Adrenal gland (tissue), 9 donors: ENCODE measurements at regions not wholly inside any gene's neighbourhood (a gene's known extent, or its start where the extent isn't known, plus 50 kb on each side); places are given as distances from the start of the nearest gene placed in this dataset.

Experiments used
- DNase-seq, 7 donors: peaks; one replicate each; pipeline ENCODE4 v3.0.0-alpha.2; 2019 to 2020
- H3K27ac ChIP-seq, 5 donors: fragments of 200-600 bp; sonication (generic) in 4 of 5; 1 replicate in 3 of 5; 2 replicates in 2 of 5; pipeline versions ENCODE4 v1.5.1 to v1.8.0; 2016 to 2020; ENCODE audit warnings: mild to moderate bottlenecking in 1 of 5
- H3K27me3 ChIP-seq: fragments of 200-600 bp; 2 replicates; pipeline ENCODE4 v1.8.0; 2021
- H3K36me3 ChIP-seq, 2 donors: fragments of 200-600 bp; replicated peaks in 1 of 2; 1 replicate in 1 of 2; 2 replicates in 1 of 2; pipeline versions ENCODE4 v1.5.1 to v1.8.0; 2018 to 2022
- H3K4me1 ChIP-seq, 2 donors: fragments of 200-600 bp; replicated peaks in 1 of 2; 1 replicate in 1 of 2; 2 replicates in 1 of 2; pipeline versions ENCODE4 v1.5.1 to v1.8.0; 2018 to 2021
- H3K4me3 ChIP-seq, 4 donors: fragments of 200-600 bp; sonication (generic) in 3 of 4; one replicate each; pipeline ENCODE4 v1.5.1; 2016 to 2018
- H3K9me3 ChIP-seq, 3 donors: fragments of 200-600 bp; sonication (generic) in 1 of 3; replicated peaks in 1 of 3; 1 replicate in 2 of 3; 2 replicates in 1 of 3; pipeline versions ENCODE4 v1.5.1 to v1.8.0; 2016 to 2021
- CTCF ChIP-seq, 6 experiments: fragments of 450-650 bp in 4 of 6; fragments of 200-600 bp in 2 of 6; sonication (generic) in 1 of 6; IDR thresholded peaks; 1 replicate in 5 of 6; 2 replicates in 1 of 6; pipeline versions ENCODE4 v1.5.1 to v1.8.0; 2016 to 2021; ENCODE audit warnings: antibody characterized with exemption in 6 of 6, mild to moderate bottlenecking in 2 of 6, moderate library complexity in 1 of 6
- POLR2A ChIP-seq, 2 donors: fragments of 450-650 bp; IDR thresholded peaks; one replicate each; pipeline ENCODE4 v1.6.1; 2017; ENCODE audit warnings: antibody characterized with exemption in 2 of 2, mild to moderate bottlenecking in 2 of 2, moderate library complexity in 1 of 2
- WGBS, 4 donors: extraction: QIAGEN DNeasy Blood & Tissue Kit in 2 of 4; methylation state at CpG; one replicate each; pipeline versions ENCODE4 v1.1.5 to v1.1.7; 2013 to 2017; 5-methylcytosine and 5-hydroxymethylcytosine counted together
- intact Hi-C, 2 donors: fragments of 100-400 bp; cut with DNase I; formaldehyde crosslinking; loops; one replicate each; pipeline versions ENCODE4 v1.14.1 to v1.15.0; 2022 to 2023
- donor health status: healthy with polysubstance abuse.
- donor health status: Bipolar disorder and iron deficiency.
- donor health status: DM: yes; HTN: yes; CAD: no.
- donor health status: DM: no; HTN: no; CAD: no.
- donor health status: DM: no; HTN: no; CAD: no.

- 34 to 63% (median 50%) methylated on average over 2 of the region's 2 CpGs for WGBS, 4 donors
- no peak for TF ChIP-seq POLR2A (IDR thresholded peaks at IDR 0.05)
- TF ChIP-seq CTCF (IDR thresholded peaks at IDR 0.05): no peak
These were observed 382.6 kb downstream of the CDH2 start for GRCh38 chr18:27794181-27794926.

GRCh38 chr18:27793013-27793785 lies 383.7 kb downstream of the CDH2 start:
- DNase-seq: no peak
- Histone ChIP-seq H3K4me1 (no peaks in the 10 kb centered on the region), H3K4me3 (no peak overlapping the region), H3K27ac (no peak overlapping the region), H3K27me3 (no peaks in the 10 kb centered on the region), H3K9me3 (peaks cover 0 to 7% (median 0%) of the 10 kb centered on the region in 3 donors), H3K36me3 (no peaks in the 10 kb centered on the region)
- TF ChIP-seq CTCF (IDR thresholded peaks at IDR 0.05) (no peak), POLR2A (IDR thresholded peaks at IDR 0.05) (no peak)
- intact Hi-C loops: no loop called here
- WGBS, 4 donors: 83 to 87% (median 84%) methylated on average over 7 of the region's 7 CpGs

More at GRCh38 chr18:27794181-27794926, 382.6 kb downstream of the CDH2 start:
- Histone ChIP-seq H3K27ac (no peak overlapping the region), H3K36me3 (no peaks in the 10 kb centered on the region), H3K4me1 (no peaks in the 10 kb centered on the region), H3K4me3 (no peak overlapping the region), H3K27me3 (no peaks in the 10 kb centered on the region), H3K9me3 (peaks cover 0 to 7% (median 0%) of the 10 kb centered on the region in 3 donors)
- DNase-seq: no peak
- intact Hi-C loops: no loop called here

- Histone ChIP-seq H3K4me1 (no peaks in the 10 kb centered on the region), H3K4me3 (no peak overlapping the region), H3K9me3 (peaks cover 0 to 7% (median 0%) of the 10 kb centered on the region in 3 donors), H3K27ac (no peak overlapping the region), H3K27me3 (peaks cover 6% of the 10 kb centered on the region), H3K36me3 (no peaks in the 10 kb centered on the region)
- 85 to 100% (median 94%) methylated on average over 1 of the region's 1 CpG for WGBS, 4 donors
- DNase-seq: no peak
- TF ChIP-seq POLR2A (IDR thresholded peaks at IDR 0.05): no peak
- no peak for TF ChIP-seq CTCF (IDR thresholded peaks at IDR 0.05)
- intact Hi-C loops: no loop called here
These were observed 387.5 kb downstream of the CDH2 start for GRCh38 chr18:27789406-27789805.

GRCh38 chr18:27787547-27787946 lies 389.4 kb downstream of the CDH2 start:
- no peaks in the 10 kb centered on the region for H3K36me3 ChIP-seq

More at GRCh38 chr18:27787547-27787946, 389.4 kb downstream of the CDH2 start:
- Histone ChIP-seq H3K9me3 (peaks cover 0 to 7% (median 0%) of the 10 kb centered on the region in 3 donors), H3K4me1 (no peaks in the 10 kb centered on the region), H3K27me3 (peaks cover 7% of the 10 kb centered on the region), H3K4me3 (no peak overlapping the region), H3K27ac (no peak overlapping the region)
- no peak for TF ChIP-seq POLR2A (IDR thresholded peaks at IDR 0.05)
- TF ChIP-seq CTCF (IDR thresholded peaks at IDR 0.05): no peak
- 26 to 62% (median 44%) methylated on average over 1 of the region's 1 CpG for WGBS, 4 donors
- intact Hi-C loops: no loop called here
- no peak for DNase-seq
